HG02970 (cell line): ENCODE measurements at regions not wholly inside any gene's neighbourhood (a gene's known extent, or its start where the extent isn't known, plus 50 kb on each side); places are given as distances from the start of the nearest gene placed in this dataset.
"Not testable (repeated sequence)": the region's sequence is repeated elsewhere in the genome, so short reads cannot be mapped to it uniquely, and the experiment has no call there.

Experiments used
- ATAC-seq: cut with Tn5 transposase; IDR thresholded peaks from one replicate; pipeline ENCODE4 v1.9.1; 2021; ENCODE audit warnings: mild to moderate bottlenecking, moderate library complexity, moderate number of reproducible peaks; ENCODE audit not compliant: unreplicated experiment, low FRiP score

- no peak for ATAC-seq
Measured at GRCh38 chr4:189664693-189665250, 275.9 kb upstream of the FRG1 start.

GRCh38 chr4:189665712-189666305, 274.9 kb upstream of the FRG1 start:
- not testable (repeated sequence) for ATAC-seq

GRCh38 chr4:189667386-189667785, 273.3 kb upstream of the FRG1 start:
- ATAC-seq, result not testable (repeated sequence)

GRCh38 chr4:189697675-189698245, 242.9 kb upstream of the FRG1 start:
- ATAC-seq, result not testable (repeated sequence)

- ATAC-seq, result not testable (repeated sequence)
Measured at GRCh38 chr4:189703000-189703399, 237.7 kb upstream of the FRG1 start.

GRCh38 chr4:189706821-189707220, 233.9 kb upstream of the FRG1 start:
- ATAC-seq, result not testable (repeated sequence)

- ATAC-seq, result not testable (repeated sequence)
Measured at GRCh38 chr4:189707227-189707626, 233.4 kb upstream of the FRG1 start.

- ATAC-seq, result not testable (repeated sequence)
Measured at GRCh38 chr4:189711956-189712355, 228.7 kb upstream of the FRG1 start.

- not testable (repeated sequence) for ATAC-seq
Measured at GRCh38 chr4:189721016-189721993, 219.4 kb upstream of the FRG1 start.

- ATAC-seq, result not testable (repeated sequence)
Measured at GRCh38 chr4:189722324-189723003, 218.2 kb upstream of the FRG1 start.

GRCh38 chr4:189727982-189728638, 212.6 kb upstream of the FRG1 start:
- not testable (repeated sequence) for ATAC-seq

- not testable (repeated sequence) for ATAC-seq
Measured at GRCh38 chr4:189731989-189732388, 208.7 kb upstream of the FRG1 start.

GRCh38 chr4:189733507-189733906, 207.2 kb upstream of the FRG1 start:
- not testable (repeated sequence) for ATAC-seq

- ATAC-seq, result not testable (repeated sequence)
Measured at GRCh38 chr4:189734648-189735267, 205.9 kb upstream of the FRG1 start.

GRCh38 chr4:189736656-189737055, 204.0 kb upstream of the FRG1 start:
- ATAC-seq, result not testable (repeated sequence)

GRCh38 chr4:189740118-189740517, 200.6 kb upstream of the FRG1 start:
- not testable (repeated sequence) for ATAC-seq

GRCh38 chr4:189740873-189741272, 199.8 kb upstream of the FRG1 start:
- ATAC-seq, result no peak

- ATAC-seq, result not testable (repeated sequence)
Measured at GRCh38 chr4:189753092-189753491, 187.6 kb upstream of the FRG1 start.

- ATAC-seq, result no peak
Measured at GRCh38 chr4:189763583-189763982, 177.1 kb upstream of the FRG1 start.
